GM21381 (cell line): ENCODE measurements at regions not wholly inside any gene's neighbourhood (a gene's known extent, or its start where the extent isn't known, plus 50 kb on each side); places are given as distances from the start of the nearest gene placed in this dataset.

ENCODE experiments used
- ATAC-seq: cut with Tn5 transposase; IDR thresholded peaks from one replicate; pipeline ENCODE4 v1.9.1; 2021; ENCODE audit warnings: mild to moderate bottlenecking, moderate library complexity; ENCODE audit not compliant: unreplicated experiment

- no peak for ATAC-seq
Observed at GRCh38 chr5:57824623-57825022, 342.0 kb upstream of the ACTBL2 start.

- ATAC-seq = no peak
Observed at GRCh38 chr5:57824047-57824446, 341.4 kb upstream of the ACTBL2 start.

GRCh38 chr5:57822651-57823050 lies 340.0 kb upstream of the ACTBL2 start:
- no peak for ATAC-seq

GRCh38 chr5:57818397-57818796 lies 335.8 kb upstream of the ACTBL2 start:
- ATAC-seq = no peak

- ATAC-seq = no peak
Observed at GRCh38 chr5:57817924-57818323, 335.3 kb upstream of the ACTBL2 start.

GRCh38 chr5:57817001-57817453 lies 334.4 kb upstream of the ACTBL2 start:
- no peak for ATAC-seq

GRCh38 chr5:57816108-57816507 lies 333.5 kb upstream of the ACTBL2 start:
- no peak for ATAC-seq

GRCh38 chr5:57805732-57806131 lies 323.1 kb upstream of the ACTBL2 start:
- ATAC-seq = no peak

- ATAC-seq = no peak
Observed at GRCh38 chr5:57805170-57805569, 322.6 kb upstream of the ACTBL2 start.

GRCh38 chr5:57804505-57804904 lies 321.9 kb upstream of the ACTBL2 start:
- no peak for ATAC-seq

- ATAC-seq = no peak
Observed at GRCh38 chr5:57804007-57804444, 321.4 kb upstream of the ACTBL2 start.

- ATAC-seq = no peak
Observed at GRCh38 chr5:57802131-57802530, 319.5 kb upstream of the ACTBL2 start.

GRCh38 chr5:57795203-57795602 lies 312.6 kb upstream of the ACTBL2 start:
- no peak for ATAC-seq

GRCh38 chr5:57791875-57792274 lies 309.3 kb upstream of the ACTBL2 start:
- ATAC-seq = no peak

GRCh38 chr5:57785946-57786345 lies 303.3 kb upstream of the ACTBL2 start:
- ATAC-seq = no peak

- ATAC-seq = no peak
Observed at GRCh38 chr5:57784121-57784520, 301.5 kb upstream of the ACTBL2 start.

GRCh38 chr5:57783693-57784092 lies 301.1 kb upstream of the ACTBL2 start:
- no peak for ATAC-seq

GRCh38 chr5:57780961-57781325 lies 298.3 kb upstream of the ACTBL2 start:
- no peak for ATAC-seq

GRCh38 chr5:57780306-57780960 lies 297.8 kb upstream of the ACTBL2 start:
- no peak for ATAC-seq

- no peak for ATAC-seq
Observed at GRCh38 chr5:57779383-57780223, 297.0 kb upstream of the ACTBL2 start.

GRCh38 chr5:57778501-57779091 lies 296.0 kb upstream of the ACTBL2 start:
- no peak for ATAC-seq

- ATAC-seq = no peak
Observed at GRCh38 chr5:57777174-57777581, 294.6 kb upstream of the ACTBL2 start.
